ENCODE measurements at regions not wholly inside any gene's neighbourhood (a gene's known extent, or its start where the extent isn't known, plus 50 kb on each side); places are given as distances from the start of the nearest gene placed in this dataset.

DNA sequence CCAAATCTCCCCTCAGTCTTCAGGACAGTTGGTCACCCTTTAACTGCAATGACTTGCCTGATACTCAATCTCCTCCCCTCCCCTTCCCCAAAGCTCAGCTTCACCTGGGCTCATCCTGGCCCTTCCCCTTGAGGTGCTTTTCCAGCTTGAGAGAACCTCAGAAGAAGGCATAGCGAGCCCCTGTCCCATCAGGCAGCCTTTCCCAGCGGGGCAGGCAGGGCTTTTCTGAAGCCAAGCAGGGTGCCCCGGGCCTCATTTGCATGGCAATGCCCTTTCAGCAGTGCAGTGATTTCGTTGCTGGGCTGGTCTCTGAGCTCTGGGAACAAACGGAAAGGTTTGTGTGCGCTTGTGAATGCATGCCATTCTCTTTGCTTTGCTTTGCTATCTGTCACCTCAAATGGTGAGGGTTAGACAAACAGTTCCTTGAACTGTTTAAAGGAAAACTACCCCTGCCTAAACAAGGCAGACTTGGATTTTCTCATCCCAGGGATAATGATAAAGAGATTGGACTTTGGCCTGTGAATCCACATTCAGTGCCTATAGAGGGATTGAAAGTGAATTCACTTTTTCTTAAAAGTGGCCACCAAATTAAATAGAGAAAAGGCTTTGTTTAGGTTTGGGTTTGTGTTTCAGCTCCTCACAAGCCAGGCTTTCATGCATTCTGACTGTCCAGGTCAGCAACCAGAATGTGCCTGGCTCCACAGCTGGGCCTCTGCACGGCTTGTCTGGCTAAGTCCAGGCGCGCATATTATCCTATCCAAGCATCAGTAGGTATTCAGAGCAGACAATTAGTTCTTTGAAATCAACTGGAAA, 165.3 kb downstream of the ZNF608 start:
- peak; percentile 96 for DNase-seq
- Histone ChIP-seq H3K14ac (ENCODE audit: insufficient read depth, low read length) (no peak overlapping the region), H3T11ph (ENCODE audit: low read length) (no peak overlapping the region), H3K79me1 (ENCODE audit: insufficient read depth, low read depth, low read length, poor library complexity, severe bottlenecking) (no peaks in the 10 kb centered on the region), H3K79me2 (ENCODE audit: insufficient read depth, low read length) (no peaks in the 10 kb centered on the region), H2BK12ac (ENCODE audit: insufficient read length, low read depth, low read length) (no peak overlapping the region), H2BK5ac (ENCODE audit: insufficient read length, low read length) (no peak overlapping the region), H4K5ac (ENCODE audit: insufficient read length, low read depth, low read length) (no peak overlapping the region), H2BK20ac (ENCODE audit: low read depth, low read length, poor library complexity, severe bottlenecking) (no peak overlapping the region), H3K9ac (ENCODE audit: extremely low read depth, insufficient read length, low read length) (no peak overlapping the region), H4K91ac (ENCODE audit: insufficient read length, low read depth, low read length) (no peak overlapping the region), H3K9me3 (ENCODE audit: control insufficient read depth, low read depth, low read length) (no peaks in the 10 kb centered on the region), H4K8ac (replicated peaks; ENCODE audit: insufficient read length, low read depth, low read length) (no peak overlapping the region), H3K4ac (ENCODE audit: low read depth, low read length) (no peak overlapping the region), H3K18ac (ENCODE audit: insufficient read length, low read depth, low read length) (peak overlapping the region; percentile 16), H3K23me2 (ENCODE audit: insufficient read length, low read depth, low read length, poor library complexity, severe bottlenecking) (no peaks in the 10 kb centered on the region), H2AK5ac (ENCODE audit: insufficient read length, low read length) (no peak overlapping the region), H4K20me1 (ENCODE audit: control insufficient read depth, insufficient read depth, insufficient read length) (no peaks in the 10 kb centered on the region), H3K4me1 (ENCODE audit: insufficient read depth, low read length) (peaks cover 28% of the 10 kb centered on the region), H2BK15ac (ENCODE audit: low read depth, low read length) (no peak overlapping the region), H2BK120ac (ENCODE audit: low read depth, low read length, poor library complexity, severe bottlenecking) (no peak overlapping the region), H3K56ac (ENCODE audit: insufficient read length, low read depth, low read length) (no peak overlapping the region), H2AFZ (ENCODE audit: low read length) (no peak overlapping the region), H3K23ac (ENCODE audit: insufficient read length, low read depth, low read length) (no peak overlapping the region), H3K27me3 (ENCODE audit: insufficient read depth, low read length) (no peaks in the 10 kb centered on the region), H3K27ac (ENCODE audit: insufficient read length, low read depth, low read length) (no peak overlapping the region), H3K4me2 (ENCODE audit: insufficient read depth, insufficient read length, low read length) (peak overlapping the region; percentile 0)
- TF ChIP-seq CTCF (conservative IDR thresholded peaks at IDR 0.05): no peak
- peaks cover 56 to 62% of the 10 kb centered on the region in 2 experiments for H3K4me1 Mint-ChIP-seq
- H3K9me3 Mint-ChIP-seq: peaks cover 14 to 15% of the 10 kb centered on the region in 2 experiments; a peak in 4 of 5 replicates
- no peaks in the 10 kb centered on the region for H3K27me3 Mint-ChIP-seq (ENCODE audit: low read depth)
- WGBS (ENCODE audit: extremely low coverage, insufficient read length, low lambda C conversion rate): no CpG with 5 or more reads among the region's 9 CpGs
- peak overlapping the region; percentile 87 to 99 (median 98) for H3K27ac Mint-ChIP-seq
- H3K4me3 Mint-ChIP-seq: peak overlapping the region; percentile 35 to 65; a peak in 4 of 5 replicates
- H3K36me3 Mint-ChIP-seq (ENCODE audit: insufficient read depth in 1 of 3, low read depth in 3 of 3): peaks cover 5 to 16% (median 10%) of the 10 kb centered on the region in 3 experiments; a peak in 5 of 7 replicates
